ENCODE measurements at regions not wholly inside any gene's neighbourhood (a gene's known extent, or its start where the extent isn't known, plus 50 kb on each side); places are given as distances from the start of the nearest gene placed in this dataset.
A peak's percentile ranks its signal among the peaks of the same experiment; 100 is the strongest.

- no peak for TF ChIP-seq JUND (IDR thresholded peaks at IDR 0.05; ENCODE audit: low read depth)
- in situ Hi-C loops (cut with HindIII; ENCODE audit: low pct_unique_long_range_greater_than_20kb, low sequenced_read_pairs) = no loop called here
- DNase-seq (ENCODE audit: low read depth in 1 of 2, low spot score in 1 of 2) = no peak
These were observed 541.7 kb downstream of the MTRR start for GRCh38 chr5:8410618-8411017.

- DNase-seq (ENCODE audit: low read depth in 1 of 2, low spot score in 1 of 2) = no peak
- TF ChIP-seq JUND (IDR thresholded peaks at IDR 0.05; ENCODE audit: low read depth) = no peak
- in situ Hi-C loops (cut with HindIII; ENCODE audit: low pct_unique_long_range_greater_than_20kb, low sequenced_read_pairs) = no loop called here
These were observed 545.0 kb downstream of the MTRR start for GRCh38 chr5:8413975-8414374.

- no peak for DNase-seq (ENCODE audit: low read depth in 1 of 2, low spot score in 1 of 2)
- TF ChIP-seq JUND (IDR thresholded peaks at IDR 0.05; ENCODE audit: low read depth) = no peak
- in situ Hi-C loops (cut with HindIII; ENCODE audit: low pct_unique_long_range_greater_than_20kb, low sequenced_read_pairs) = no loop called here
These were observed 548.5 kb downstream of the MTRR start for GRCh38 chr5:8417316-8418048.

GRCh38 chr5:8418049-8418426 lies 549.1 kb downstream of the MTRR start:
- TF ChIP-seq JUND (IDR thresholded peaks at IDR 0.05; ENCODE audit: low read depth) = no peak
- DNase-seq (ENCODE audit: low read depth in 1 of 2, low spot score in 1 of 2) = no peak
- in situ Hi-C loops (cut with HindIII; ENCODE audit: low pct_unique_long_range_greater_than_20kb, low sequenced_read_pairs) = no loop called here

- DNase-seq (ENCODE audit: low read depth in 1 of 2, low spot score in 1 of 2) = no peak
- in situ Hi-C loops (cut with HindIII; ENCODE audit: low pct_unique_long_range_greater_than_20kb, low sequenced_read_pairs) = no loop called here
- TF ChIP-seq JUND (IDR thresholded peaks at IDR 0.05; ENCODE audit: low read depth) = no peak
These were observed 561.1 kb downstream of the MTRR start for GRCh38 chr5:8429778-8430758.

GRCh38 chr5:8434501-8434900 lies 565.6 kb downstream of the MTRR start:
- no peak for DNase-seq (ENCODE audit: low read depth in 1 of 2, low spot score in 1 of 2)
- no peak for TF ChIP-seq JUND (IDR thresholded peaks at IDR 0.05; ENCODE audit: low read depth)
- in situ Hi-C loops (cut with HindIII; ENCODE audit: low pct_unique_long_range_greater_than_20kb, low sequenced_read_pairs) = no loop called here

- in situ Hi-C loops (cut with HindIII; ENCODE audit: low pct_unique_long_range_greater_than_20kb, low sequenced_read_pairs) = no loop called here
These were observed 568.0 kb downstream of the MTRR start for GRCh38 chr5:8436924-8437323.

GRCh38 chr5:8445139-8445538 lies 576.2 kb downstream of the MTRR start:
- DNase-seq (ENCODE audit: low read depth in 1 of 2, low spot score in 1 of 2) = no peak
- TF ChIP-seq JUND (IDR thresholded peaks at IDR 0.05; ENCODE audit: low read depth) = no peak
- in situ Hi-C loops (cut with HindIII; ENCODE audit: low pct_unique_long_range_greater_than_20kb, low sequenced_read_pairs) = no loop called here

More at GRCh38 chr5:8436924-8437323, 568.0 kb downstream of the MTRR start:
- DNase-seq (ENCODE audit: low read depth in 1 of 2, low spot score in 1 of 2) = no peak
- TF ChIP-seq JUND (IDR thresholded peaks at IDR 0.05; ENCODE audit: low read depth) = no peak

GRCh38 chr5:8446179-8446578 lies 577.2 kb downstream of the MTRR start:
- in situ Hi-C loops (cut with HindIII; ENCODE audit: low pct_unique_long_range_greater_than_20kb, low sequenced_read_pairs) = no loop called here
- no peak for DNase-seq (ENCODE audit: low read depth in 1 of 2, low spot score in 1 of 2)
- TF ChIP-seq JUND (IDR thresholded peaks at IDR 0.05; ENCODE audit: low read depth) = no peak

GRCh38 chr5:8456846-8457186 lies 587.9 kb downstream of the MTRR start:
- DNase-seq (ENCODE audit: low read depth in 1 of 2, low spot score in 1 of 2) = peak in 1 of 2 experiments; percentile 6
- TF ChIP-seq JUND (IDR thresholded peaks at IDR 0.05; ENCODE audit: low read depth) = no peak
- in situ Hi-C loops (cut with HindIII; ENCODE audit: low pct_unique_long_range_greater_than_20kb, low sequenced_read_pairs) = no loop called here

GRCh38 chr5:8457187-8458037 lies 588.5 kb downstream of the MTRR start:
- in situ Hi-C loops (cut with HindIII; ENCODE audit: low pct_unique_long_range_greater_than_20kb, low sequenced_read_pairs) = no loop called here
- peak; percentile 43; the same call in 1 of the 2 replicates for TF ChIP-seq JUND (IDR thresholded peaks at IDR 0.05; ENCODE audit: low read depth)
- peak; percentile 87 to 99 for DNase-seq (ENCODE audit: low read depth in 1 of 2, low spot score in 1 of 2)

GRCh38 chr5:8458038-8458383 lies 589.1 kb downstream of the MTRR start:
- no peak for TF ChIP-seq JUND (IDR thresholded peaks at IDR 0.05; ENCODE audit: low read depth)
- peak in 1 of 2 experiments; percentile 37 for DNase-seq (ENCODE audit: low read depth in 1 of 2, low spot score in 1 of 2)
- in situ Hi-C loops (cut with HindIII; ENCODE audit: low pct_unique_long_range_greater_than_20kb, low sequenced_read_pairs) = no loop called here
